HG03139 (cell line): ENCODE measurements at regions not wholly inside any gene's neighbourhood (a gene's known extent, or its start where the extent isn't known, plus 50 kb on each side); places are given as distances from the start of the nearest gene placed in this dataset.

Source experiments
- ATAC-seq: cut with Tn5 transposase; IDR thresholded peaks from one replicate; pipeline ENCODE4 v1.9.1; 2021; ENCODE audit not compliant: unreplicated experiment

DNA sequence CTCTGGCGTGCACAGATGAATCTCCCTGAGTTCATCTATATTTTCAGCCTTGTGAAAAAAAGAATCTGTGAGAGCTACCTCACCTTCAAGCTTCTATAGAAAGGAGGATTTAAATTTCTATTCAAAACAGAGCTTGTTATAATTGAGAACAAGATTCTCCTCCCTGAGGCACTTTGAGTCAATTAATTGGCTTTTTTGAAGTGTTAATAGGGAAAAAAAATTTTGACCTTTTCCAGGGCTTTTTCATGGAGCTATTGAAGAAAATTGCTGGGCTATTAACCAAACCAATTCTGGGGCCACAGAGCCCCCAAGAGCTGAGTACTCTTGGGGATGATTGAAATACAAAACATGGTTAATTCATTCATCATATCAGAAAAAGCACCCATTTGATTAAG, 225.1 kb downstream of the CMPK2 start:
- ATAC-seq: no peak

DNA sequence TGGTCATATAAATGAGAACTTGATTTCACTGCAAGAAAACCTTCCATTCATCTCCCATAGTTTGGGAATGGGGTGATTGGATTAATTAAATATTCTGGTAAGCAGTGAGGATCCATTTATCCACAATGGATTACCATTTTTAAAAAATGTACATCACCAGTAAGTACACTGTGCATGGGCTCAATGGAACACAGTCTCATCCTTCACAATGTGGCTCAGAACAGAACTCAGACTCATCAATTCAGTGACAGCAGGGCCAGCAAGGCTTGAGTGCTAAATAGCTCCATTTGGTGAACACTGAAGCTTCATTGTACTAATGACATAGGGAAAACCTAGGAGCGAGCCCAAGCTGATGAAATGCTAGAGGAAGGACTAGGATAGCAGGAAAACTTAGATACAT, 223.8 kb downstream of the CMPK2 start:
- no peak for ATAC-seq

DNA sequence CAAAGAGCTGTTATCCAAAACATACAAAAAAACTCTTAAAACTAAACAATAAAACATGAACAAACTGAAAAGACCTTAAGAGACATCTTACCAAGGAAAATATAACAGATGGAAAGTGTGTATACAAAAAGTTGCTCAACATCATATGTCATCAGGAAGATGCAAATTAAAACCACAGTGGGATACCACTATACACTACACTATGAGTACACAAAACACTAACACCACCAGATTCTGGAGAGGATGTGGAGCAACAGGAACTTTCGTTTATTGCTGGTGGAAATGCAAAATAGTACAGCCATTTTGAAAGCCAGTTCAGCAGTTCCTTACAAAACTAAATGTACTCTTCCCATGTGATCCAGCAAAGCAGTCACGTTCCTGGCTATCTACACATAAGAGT, 221.4 kb downstream of the CMPK2 start:
- no peak for ATAC-seq

DNA sequence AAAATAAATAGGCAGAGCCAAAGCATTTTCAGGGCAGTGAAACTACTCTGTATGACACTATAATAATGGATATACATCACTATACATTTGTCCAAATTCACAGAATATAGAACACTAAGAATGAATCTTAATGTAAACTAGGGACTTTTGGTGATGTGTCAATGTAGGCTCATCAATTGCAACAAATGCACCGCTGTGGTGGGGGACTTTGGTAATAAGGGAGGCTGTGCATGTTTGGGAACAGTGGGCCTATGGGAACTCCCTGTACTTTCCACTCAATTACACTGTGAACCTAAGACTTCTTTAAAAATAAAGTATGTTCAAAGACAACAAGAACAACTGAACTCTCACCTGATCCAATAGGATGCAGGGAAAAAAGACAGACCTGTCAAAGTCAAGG, 220.7 kb downstream of the CMPK2 start:
- ATAC-seq: no peak

DNA sequence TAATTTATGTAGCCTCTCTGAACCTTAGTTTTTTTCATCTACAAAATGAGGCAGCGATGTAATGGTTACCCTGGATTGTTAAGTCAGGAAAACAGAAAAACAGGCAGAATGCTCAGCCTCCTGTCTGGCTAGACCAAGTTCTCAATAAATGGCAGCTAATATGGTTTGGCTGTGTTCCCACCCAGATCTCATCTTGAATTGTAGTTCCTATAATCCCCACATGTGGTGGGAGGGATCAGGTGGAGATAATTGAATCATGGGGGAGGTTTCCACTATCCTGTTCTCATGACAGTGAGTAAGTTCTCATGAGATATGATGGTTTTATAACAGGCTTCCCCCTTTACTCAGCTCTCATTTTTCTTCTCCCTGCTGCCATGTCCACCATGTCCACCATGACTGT, 220.0 kb downstream of the CMPK2 start:
- ATAC-seq: no peak

DNA sequence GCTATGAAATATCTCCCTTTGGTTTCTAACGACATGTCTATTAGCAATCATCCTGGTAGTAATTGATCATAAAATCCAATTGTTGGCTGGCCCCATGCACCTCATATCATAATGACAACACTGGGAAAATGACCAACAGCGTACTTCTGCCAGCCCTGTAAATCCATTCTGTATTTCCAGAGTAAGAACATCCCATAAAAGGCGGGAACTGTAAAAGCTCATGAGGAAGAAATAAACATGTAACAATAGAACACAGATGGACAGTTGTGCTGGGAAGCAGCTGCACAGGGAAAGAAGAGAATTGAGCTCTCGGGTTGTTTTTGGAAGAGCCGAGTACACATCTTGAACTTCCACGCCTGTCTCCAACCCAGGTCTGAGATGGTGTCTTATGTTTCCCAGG, 218.7 kb downstream of the CMPK2 start:
- ATAC-seq: no peak

DNA sequence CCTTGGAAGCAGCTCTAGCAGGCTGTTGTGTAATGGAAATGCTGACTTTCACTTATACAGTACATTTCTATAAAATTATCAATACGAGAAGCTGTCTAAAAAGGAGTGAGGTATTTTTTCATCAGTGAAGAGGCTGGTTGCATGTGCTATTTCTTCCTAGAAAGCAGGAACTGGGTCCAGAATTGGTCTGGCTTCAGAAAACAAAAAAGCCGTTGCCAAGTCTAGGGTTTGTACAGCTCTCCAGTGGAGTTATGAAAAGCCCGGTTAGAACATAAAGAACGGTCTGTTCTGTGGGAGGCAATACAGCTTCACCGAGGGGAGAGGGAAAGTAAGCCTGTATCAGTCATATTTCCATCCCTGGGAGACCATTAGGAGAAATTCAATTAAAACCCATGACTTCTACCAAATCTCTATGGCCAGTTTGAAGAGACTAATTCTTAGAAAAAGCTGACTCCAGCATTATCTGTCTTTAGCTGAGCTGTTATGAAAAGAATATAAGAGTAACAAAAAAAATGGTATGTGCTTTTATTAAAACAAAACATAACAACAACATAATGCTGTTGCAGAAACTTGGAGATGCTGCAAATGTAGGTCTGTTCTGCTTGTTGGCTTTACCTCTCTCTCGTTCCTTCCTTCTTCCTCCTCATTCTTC, 217.0 kb downstream of the CMPK2 start:
- ATAC-seq: no peak

DNA sequence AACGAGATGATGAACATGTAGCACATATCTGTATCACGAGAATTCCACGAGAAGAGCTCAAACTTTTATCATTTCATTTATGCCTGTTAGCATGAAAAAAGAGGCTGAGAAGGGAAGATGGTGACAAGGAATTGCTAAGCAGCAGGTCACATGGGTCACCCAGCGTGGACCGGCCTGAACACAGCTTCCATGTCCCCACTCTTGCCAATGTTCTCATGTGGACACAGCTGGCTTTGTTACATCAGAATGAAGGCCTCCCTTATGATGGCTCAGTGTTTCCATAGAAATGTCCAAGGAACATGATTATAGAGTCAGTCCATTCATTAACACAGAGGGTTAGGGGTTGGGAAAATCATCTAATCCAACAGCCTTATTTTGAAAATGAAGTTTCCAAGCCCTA, 215.4 kb downstream of the CMPK2 start:
- ATAC-seq: no peak

DNA sequence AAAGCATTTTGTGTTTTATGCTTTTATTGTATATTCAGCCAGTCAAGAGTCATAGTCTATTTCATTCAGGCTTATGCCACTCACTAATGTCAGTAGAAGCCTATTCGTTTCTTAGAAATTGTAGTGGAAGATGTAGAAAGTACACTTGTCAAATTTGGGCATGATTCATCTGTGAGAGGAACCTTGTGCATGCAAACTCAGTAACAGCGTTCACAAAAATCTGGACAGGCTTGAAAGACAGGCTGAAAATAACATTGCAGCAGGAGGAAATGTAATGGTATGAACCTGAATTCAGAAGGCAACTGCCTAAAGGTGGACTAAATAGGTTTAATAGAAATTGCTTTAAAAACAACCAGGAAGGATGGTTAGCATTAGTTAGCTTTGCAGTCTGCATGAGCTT, 213.5 kb downstream of the CMPK2 start:
- no peak for ATAC-seq

DNA sequence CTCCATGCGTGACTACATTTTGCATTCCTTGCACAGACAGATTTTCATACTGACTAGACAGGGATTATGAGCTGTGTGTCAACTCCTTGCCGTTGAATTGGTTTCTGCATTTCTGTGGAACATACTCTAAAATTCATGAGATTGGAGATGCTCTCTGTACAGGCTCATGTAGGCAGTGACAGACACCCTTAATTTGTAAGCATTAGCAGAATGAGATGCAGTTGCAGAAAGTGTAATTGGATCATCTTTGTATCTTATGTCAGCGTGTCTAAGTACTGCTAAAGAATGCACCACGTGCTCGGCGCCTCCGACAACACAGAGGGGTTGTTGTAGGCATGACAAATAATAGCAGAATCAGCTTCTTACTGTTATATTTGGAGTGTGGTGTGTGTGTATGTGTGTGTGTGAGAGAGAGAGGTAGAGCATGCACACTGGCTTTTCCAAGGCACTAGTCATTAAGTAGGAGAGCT, 212.4 kb downstream of the CMPK2 start:
- ATAC-seq: no peak

DNA sequence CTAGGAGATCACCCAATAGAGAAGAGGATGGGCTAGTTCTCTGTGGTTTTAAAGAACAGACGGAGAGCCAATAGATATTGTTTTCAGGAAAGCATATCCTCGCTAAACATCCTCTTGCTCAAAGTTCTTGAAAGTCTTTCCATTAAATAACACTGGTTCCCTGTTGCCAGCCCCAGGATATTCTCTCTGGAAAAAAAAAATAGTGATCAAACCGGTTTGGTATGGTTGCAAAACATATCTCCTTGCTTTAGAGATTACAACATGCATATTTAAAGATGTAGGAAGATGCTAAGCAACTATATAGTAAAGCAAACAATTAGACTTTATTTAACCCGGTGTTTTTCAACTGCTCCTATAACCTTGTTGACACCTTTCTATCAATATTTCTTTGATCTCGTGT, 211.4 kb downstream of the CMPK2 start:
- ATAC-seq: no peak

DNA sequence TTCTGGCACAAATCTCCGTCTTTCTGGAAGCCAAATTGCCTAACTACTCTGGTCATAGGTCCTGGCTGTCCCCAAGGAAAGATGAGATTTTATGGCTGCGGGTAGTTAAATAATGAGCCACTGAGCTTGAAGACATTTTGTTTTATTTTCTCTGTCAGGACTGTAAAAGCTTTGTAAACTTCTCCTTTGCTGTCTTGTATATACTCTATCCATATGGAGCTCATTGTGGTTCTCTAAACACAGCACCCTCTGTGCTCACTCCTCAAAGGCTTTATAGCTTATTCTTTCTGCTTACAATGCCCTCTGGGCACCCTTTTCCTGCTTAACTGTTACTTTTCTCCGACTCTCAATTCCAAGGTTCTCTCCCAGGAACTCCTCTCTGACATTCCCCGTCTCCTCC, 209.1 kb downstream of the CMPK2 start:
- ATAC-seq: no peak

DNA sequence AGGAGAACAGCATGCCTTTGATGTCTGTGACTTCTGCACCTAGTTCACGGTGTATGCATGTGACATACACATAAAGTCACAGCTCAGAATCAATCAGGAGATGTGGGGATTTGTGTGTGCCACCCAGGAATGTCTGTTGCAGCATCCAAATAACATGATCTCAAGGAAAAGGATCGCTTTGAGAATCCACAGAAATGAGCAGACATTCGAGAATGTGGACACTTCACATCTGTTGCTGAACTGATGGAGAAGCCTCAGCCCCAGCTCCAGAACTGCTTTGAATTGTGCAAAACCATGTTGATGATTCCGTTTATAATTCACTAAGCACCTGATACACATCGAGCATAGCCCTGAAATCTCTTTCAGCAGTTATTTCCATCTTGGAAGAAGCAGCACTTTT, 208.6 kb downstream of the CMPK2 start:
- no peak for ATAC-seq

DNA sequence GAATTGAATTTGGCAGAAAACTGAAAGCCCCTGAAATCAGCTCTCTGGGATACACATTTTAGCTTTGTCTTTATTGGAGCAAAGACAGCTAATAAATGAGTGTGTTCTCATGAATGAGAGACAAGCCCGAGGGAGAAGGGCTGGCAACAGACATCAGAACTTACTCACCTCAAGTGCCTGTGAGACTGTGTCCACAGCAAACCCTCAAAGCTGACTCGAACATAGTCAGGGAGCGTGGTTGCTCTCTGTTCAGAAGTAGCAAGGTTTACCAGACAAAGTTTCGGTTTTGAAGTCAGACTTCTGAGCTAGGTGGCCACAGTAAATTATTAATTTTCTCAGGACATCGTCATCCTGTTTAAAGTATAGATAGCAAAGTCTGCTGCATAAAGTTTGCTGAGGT, 207.9 kb downstream of the CMPK2 start:
- peak; percentile 83 for ATAC-seq

DNA sequence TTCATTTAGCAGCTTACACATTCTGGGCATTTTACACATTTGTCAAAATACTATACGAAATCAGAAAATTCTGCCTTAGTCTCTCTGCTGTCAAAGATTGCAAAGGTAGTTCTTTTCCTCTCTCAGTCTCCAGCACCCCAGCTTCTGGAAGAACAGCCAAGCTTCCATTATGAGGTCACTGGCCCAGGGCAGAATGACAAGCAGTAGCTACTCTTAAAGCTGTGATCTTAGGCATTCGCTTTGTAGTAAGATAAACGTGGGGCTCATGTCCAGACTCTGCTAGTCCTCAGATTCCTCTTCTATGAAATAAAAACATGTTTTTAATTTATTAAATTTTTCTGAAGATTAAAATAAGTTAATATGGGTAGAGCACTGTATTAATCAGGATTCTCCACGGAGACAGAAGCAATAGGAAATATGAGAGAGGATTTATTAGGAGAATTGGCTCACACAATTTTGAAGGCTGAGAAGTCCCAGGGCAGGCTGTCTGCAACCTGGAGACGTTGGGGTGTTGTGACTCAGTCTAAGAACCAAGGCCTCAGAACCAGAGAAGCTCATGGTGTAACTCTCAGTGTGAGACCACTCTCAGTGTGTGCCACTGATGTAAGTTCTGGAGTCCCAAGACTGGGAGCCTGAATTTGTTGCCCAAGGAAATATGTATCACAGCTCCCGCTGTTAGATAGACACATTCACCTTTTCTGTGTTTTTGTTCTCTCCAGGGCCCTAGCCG, 201.2 kb downstream of the CMPK2 start:
- ATAC-seq: no peak

DNA sequence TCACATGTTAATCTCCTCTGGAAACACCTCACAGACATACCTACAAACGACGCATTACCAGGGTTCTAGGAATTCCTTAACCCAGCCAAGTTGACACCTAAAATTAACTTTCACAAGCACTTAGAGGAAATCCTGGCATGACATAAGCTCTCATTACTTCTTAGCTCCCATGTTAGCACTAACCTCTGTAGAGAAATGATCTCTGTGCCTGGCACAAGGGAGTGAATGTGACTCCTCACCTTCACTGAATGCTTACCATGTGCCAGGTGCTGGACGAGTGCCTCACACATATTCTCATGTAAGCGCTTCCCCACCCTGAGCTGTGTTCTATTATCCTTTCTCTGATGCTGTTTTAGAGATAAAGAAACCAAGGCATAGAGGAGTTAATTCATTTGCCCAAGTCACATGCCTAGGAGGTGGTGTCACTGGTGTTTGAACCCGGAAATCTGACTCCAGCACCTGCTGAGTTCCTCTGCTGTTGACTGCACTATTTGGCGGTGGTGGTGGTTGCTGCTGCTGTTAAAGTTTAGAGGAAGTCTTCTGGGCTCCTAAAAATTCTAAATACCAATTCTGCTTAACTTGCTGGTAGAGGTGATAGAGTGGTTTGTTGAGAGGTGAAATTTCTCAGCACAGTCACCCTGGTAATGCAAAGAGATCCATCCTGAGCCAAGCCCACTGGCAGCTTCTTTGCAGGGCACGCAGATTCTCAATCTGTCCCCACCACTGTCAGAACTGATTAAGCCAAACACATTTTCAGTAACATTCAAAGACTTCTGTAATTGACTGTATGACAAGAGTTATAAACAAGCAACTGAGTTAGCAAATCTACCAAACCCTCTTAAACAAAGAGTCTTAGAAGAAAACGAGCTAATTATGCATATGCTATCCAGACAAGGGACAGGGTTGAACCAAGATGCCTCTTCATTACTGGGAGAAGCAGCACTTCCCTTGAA, 200.3 kb downstream of the CMPK2 start:
- ATAC-seq: no peak

DNA sequence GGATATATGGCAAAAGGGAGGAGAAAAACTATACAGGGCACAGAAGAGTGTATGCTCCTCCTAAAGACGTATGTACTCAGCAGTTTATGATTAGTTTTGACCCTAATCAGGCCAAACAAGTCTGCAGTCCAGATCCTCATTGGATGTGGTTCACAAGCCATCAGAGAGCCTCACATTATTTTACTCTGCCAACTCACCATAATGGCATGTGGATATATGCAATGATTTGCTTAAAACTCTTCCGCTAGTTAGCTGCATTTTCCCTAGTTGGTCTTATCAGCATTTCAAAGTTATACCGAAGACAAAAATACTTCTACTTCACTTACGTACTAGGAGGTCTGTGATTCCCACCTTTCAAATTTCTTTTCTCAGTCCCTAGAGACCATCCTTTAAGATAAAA, 198.4 kb downstream of the CMPK2 start:
- ATAC-seq: no peak

DNA sequence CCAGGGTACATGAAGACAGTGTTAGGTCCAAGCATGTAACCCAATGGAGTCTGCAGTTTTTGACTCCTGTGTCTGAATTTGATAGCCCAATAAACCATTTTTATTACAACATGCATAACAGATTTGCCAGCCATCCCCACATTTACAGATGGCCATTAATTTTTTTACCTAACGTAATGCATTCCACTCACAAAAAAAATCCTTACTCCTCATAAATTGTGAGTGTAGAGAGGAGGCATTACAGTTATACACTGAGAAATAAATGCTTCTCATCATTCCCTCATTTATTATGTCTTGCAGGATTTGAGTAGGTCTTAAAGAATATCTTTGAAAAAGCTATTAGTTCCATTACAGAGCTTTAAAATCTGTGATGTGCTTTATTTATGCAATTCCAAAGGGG, 193.8 kb downstream of the CMPK2 start:
- ATAC-seq: no peak

DNA sequence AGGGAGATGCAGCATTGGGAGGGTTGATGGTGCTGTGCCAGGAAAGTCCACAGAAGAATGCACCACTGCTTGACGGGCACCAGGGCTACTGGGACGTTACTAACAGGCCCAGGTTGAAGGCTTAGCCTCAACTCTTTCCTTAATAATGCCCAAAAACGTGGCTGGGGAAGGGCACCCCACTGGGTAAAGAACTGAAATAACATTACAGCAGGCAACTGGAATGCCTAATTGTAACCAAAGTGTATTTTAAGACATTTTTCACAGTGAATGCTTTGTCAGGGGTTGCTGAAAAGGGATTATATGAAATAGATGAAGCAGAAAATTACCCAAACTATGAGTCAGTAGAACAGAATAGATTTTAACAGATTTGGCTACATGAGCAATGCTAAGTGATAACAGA, 191.3 kb downstream of the CMPK2 start:
- no peak for ATAC-seq

DNA sequence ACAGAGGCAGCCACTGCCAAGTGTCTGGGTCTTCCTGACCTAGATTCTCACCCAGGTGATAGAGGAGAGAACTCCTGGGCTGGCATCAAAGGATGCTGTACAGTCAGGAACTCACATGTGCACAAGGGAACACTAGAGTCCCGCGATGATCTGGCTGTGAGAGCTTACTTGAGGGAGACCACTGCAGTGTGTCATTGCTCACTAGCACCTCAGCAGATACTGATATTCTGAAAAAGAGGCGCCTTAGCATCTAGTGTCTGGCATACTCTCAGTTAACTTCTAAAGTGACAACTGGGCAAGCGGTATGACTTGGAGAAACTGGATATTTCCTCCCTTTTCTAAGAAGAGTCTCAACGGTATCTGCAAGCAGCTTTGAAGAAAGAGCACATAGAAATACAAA, 189.9 kb downstream of the CMPK2 start:
- ATAC-seq: no peak

DNA sequence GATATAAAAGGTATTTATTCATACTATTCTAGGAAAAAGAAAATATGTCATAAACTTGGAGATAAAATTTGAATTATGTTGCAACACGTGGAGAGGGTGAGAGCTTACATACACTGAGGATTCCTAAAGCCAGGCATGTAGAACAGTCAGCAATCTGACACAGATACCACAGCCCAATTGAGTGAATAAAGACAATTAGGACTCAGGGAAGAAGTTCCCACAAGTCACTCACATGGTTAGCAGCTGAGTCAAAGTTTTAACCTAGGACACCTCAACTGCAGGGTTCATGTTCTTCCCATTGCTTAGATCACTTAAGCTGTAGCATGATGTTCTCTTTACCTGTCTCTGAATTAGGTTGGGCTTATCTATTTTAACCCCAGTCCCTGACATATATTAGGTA, 189.5 kb downstream of the CMPK2 start:
- ATAC-seq: no peak

DNA sequence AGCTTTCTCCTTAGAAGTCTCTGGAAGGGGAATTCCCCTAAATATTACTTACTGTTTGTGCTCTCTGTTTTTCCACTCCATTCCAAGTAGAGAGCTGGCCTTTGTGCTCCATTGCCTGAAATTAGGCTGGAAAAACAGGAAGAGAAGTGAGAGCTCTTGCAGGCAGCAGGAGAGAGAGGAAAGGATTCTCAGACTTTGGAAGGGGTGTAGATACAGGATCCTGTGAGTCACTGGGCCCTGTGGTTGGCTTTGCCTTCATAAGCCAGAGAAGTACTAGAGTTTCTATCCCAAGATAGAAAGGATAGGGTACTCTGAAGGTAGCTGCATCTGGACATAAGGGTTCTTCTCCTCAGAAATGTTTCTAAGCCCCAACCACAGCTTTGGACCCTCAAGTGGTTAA, 188.9 kb downstream of the CMPK2 start:
- no peak for ATAC-seq
